ENCODE measurements at regions not wholly inside any gene's neighbourhood (a gene's known extent, or its start where the extent isn't known, plus 50 kb on each side); places are given as distances from the start of the nearest gene placed in this dataset.

DNA sequence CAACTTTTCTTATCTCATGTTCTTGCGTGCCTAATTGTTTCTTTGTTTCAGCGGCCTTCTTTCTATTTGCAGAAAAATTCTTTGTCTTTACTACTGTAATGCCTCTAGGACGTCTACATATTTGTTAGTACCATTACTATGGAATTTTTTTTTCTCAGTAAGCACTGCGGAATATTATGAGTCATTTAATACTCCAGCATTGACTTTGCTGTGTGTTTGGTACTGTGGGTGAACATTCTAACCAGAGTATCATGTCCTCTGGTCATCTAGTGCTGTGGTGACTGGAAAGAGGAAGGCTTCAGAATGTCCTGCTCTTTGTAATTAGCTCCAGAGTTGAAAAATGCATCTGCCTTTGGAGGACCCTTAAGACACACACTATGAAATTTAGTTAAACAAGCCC lies 58.5 kb upstream of the FERD3L start:
- no peak for DNase-seq (ENCODE audit: low read depth)
- TF ChIP-seq, protein P1, sequence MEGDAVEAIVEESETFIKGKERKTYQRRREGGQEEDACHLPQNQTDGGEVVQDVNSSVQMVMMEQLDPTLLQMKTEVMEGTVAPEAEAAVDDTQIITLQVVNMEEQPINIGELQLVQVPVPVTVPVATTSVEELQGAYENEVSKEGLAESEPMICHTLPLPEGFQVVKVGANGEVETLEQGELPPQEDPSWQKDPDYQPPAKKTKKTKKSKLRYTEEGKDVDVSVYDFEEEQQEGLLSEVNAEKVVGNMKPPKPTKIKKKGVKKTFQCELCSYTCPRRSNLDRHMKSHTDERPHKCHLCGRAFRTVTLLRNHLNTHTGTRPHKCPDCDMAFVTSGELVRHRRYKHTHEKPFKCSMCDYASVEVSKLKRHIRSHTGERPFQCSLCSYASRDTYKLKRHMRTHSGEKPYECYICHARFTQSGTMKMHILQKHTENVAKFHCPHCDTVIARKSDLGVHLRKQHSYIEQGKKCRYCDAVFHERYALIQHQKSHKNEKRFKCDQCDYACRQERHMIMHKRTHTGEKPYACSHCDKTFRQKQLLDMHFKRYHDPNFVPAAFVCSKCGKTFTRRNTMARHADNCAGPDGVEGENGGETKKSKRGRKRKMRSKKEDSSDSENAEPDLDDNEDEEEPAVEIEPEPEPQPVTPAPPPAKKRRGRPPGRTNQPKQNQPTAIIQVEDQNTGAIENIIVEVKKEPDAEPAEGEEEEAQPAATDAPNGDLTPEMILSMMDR (conservative IDR thresholded peaks at IDR 0.05; ENCODE audit: low read depth, low read length): no peak
- no peak overlapping the region for H3K4me3 ChIP-seq (ENCODE audit: low read length)

DNA sequence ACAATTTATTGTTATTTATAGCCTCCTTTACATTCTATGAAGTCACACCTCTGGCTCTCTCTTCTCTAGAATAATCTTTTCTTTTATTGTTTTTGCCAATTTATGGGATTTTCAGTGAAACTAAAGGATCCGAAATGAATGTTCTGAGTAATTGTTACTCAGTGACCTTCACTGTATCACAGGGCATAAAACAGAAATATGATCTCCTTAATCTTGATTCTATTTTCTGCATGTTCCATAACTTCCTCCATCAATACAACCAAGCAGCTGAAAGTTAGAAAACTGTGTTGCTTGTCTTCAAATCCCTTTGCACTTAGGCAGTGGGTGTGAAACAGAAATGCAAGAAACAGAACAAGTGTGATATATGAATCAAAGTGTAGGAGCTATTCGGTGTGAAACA lies 57.4 kb upstream of the FERD3L start:
- no peak for DNase-seq (ENCODE audit: low read depth)
- TF ChIP-seq, protein P1 (conservative IDR thresholded peaks at IDR 0.05; ENCODE audit: low read depth, low read length): no peak
- no peak overlapping the region for H3K4me3 ChIP-seq (ENCODE audit: low read length)

All from retinal pigment epithelial cell (primary cell).